GM13977 (cell line): ENCODE measurements at regions not wholly inside any gene's neighbourhood (a gene's known extent, or its start where the extent isn't known, plus 50 kb on each side); places are given as distances from the start of the nearest gene placed in this dataset.

ENCODE experiments used
- DNase-seq: peaks from one replicate; pipeline ENCODE4 v3.0.0; 2012; ENCODE audit warnings: low spot score
- in situ Hi-C: fragments of 300-500 bp; cut with MboI; formaldehyde crosslinking; loops from one replicate; pipeline ENCODE4 v1.12.0; 2022; ENCODE audit warnings: low sequenced_read_pairs, low pct_unique_long_range_greater_than_20kb, mixed read lengths, inconsistent platforms; ENCODE audit not compliant: unreplicated experiment
- TF ChIP-seq, protein P1 (sequence below): IDR thresholded peaks from 2 replicates; pipeline ENCODE4 v1.5.1; 2012; ENCODE audit warnings: mild to moderate bottlenecking, control low read depth; ENCODE audit not compliant: insufficient read depth; ENCODE audit errors: extremely low read depth, missing control alignments

DNA sequence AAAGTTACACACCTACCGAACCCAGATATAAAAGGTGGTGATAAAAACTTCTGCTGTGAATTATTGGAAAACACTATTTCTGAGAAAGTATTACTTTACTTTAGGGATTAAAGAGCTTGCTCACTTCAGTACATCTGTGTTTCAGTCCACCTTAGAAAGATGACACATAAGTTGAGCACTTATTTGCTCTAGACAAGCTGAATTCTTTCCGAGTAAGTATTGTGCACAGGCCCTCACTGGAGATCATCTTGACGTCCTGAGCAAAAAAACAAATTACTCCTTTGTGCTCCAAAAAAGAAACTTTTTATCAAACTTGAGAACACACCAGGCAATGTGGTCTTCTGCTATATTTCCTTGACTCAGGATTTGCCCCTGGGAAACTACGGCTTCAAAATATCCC is 231.0 kb upstream of the GRAMD2B start:
- TF ChIP-seq, protein P1, sequence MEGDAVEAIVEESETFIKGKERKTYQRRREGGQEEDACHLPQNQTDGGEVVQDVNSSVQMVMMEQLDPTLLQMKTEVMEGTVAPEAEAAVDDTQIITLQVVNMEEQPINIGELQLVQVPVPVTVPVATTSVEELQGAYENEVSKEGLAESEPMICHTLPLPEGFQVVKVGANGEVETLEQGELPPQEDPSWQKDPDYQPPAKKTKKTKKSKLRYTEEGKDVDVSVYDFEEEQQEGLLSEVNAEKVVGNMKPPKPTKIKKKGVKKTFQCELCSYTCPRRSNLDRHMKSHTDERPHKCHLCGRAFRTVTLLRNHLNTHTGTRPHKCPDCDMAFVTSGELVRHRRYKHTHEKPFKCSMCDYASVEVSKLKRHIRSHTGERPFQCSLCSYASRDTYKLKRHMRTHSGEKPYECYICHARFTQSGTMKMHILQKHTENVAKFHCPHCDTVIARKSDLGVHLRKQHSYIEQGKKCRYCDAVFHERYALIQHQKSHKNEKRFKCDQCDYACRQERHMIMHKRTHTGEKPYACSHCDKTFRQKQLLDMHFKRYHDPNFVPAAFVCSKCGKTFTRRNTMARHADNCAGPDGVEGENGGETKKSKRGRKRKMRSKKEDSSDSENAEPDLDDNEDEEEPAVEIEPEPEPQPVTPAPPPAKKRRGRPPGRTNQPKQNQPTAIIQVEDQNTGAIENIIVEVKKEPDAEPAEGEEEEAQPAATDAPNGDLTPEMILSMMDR = no peak
- in situ Hi-C loops = no loop called here

DNA sequence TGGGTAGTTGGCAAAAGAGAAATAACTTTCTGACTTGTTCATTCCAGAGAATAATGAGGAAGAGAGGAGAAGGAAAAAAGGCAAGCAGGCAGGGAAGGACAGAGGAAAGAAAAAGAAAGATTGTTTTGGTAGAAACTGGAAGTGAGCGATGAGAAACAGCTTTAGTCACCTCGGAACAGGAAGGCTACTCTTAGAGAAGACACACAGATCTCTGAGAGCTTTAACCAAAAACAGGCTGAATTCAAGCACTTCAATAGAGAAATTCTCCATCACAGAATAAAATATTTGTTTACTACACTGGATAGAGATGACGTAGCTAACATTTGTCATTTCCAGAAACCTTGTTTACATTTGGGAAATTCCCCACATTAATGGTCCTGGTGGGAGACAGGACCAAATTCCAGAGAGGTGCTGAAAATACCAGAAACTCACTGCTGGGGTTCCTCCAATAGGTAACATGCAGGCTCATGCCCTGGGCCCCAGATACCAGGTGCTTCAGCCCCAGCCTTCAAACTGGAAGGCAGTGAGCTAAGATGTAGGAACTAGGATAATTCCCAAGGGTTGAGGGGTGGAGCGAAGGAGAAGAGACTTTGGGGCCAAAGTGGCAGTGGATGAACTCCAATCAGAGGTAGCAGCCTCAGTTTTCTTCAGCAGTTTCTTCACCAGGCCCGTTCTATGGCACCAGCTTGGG is 227.7 kb upstream of the GRAMD2B start:
- TF ChIP-seq, protein P1 = no peak
- DNase-seq = no peak
- in situ Hi-C loops = no loop called here

More for the DNA sequence above, 231.0 kb upstream of the GRAMD2B start:
- DNase-seq = no peak

DNA sequence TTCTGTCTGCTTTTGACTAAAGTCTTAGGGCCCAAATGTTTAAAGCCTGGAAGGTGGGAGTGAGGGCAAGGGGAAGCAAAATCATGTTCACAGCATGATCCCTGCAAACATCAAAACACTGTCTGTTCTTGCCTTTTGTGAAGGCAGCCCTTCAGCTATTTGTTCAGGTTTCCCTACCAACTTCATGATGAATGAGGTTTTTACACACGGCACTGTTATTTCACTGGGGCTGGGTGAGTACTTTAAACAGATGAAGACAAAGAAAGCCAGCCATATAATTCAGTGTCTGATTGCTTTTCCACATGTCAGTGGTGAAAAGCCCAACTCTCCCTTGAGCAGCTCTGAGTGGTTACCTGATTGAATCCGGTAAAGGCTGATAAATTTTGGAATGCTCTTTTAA is 224.7 kb upstream of the GRAMD2B start:
- TF ChIP-seq, protein P1 = no peak
- DNase-seq = no peak
- in situ Hi-C loops = no loop called here

DNA sequence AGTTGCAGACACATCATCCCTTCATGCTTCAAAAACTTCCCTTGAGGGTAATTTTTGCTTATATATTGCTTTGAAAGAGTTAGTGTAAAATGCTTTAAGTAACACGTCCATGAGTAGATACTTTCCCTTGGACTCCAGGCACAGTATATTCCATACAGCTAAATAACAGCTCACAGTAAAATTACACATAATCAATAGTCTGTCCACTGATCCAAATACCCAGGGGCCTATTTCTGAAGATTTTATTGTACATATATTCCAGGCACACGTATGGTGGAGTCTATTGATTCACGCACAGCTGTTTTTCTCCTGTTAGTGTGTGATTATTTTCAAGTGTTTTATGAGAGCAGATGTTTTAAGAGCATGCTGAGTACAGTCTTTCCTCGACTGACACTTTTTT is 223.7 kb upstream of the GRAMD2B start:
- no peak for DNase-seq
- TF ChIP-seq, protein P1 = no peak
- in situ Hi-C loops = no loop called here

DNA sequence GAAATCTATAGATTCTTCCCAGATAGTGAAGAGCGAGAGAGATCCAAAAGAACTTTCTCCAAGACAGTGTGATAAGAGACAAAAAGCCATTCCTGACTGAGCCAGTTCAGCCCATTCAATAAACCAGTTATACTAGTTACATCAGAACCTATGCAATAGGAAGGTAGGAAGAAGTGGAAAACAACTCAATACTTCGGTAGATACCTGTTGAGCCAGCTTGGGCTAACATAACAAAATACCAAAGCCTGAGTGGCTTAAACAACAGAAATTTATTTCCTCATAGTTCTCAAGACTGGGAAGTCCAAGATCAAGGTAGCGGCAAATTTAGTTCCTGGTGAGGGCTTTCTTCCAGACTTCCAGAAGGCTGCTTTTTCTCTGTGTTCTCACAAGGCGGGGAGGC is 214.5 kb upstream of the GRAMD2B start:
- in situ Hi-C loops = no loop called here
- TF ChIP-seq, protein P1 = no peak
- DNase-seq = no peak

DNA sequence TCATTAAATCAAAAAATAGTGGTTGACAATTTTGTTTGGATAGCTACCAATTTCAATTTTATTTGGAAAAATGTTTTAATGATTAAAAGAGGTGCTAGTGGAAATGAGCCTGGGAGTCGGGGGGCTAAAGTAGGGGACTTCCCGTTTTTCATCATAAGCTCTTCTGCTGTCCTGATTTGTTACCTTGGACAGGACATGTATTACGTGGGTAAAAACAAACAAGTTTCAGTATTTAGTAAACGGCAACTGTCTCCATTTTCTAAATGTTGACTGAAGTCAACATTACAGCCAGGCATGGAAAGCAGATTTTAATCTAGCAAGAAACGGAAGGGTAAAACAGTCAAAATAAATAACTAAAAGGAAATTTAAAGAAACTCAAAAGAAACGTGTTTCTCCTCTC is 212.3 kb upstream of the GRAMD2B start:
- in situ Hi-C loops = no loop called here

More for the DNA sequence above, 212.3 kb upstream of the GRAMD2B start:
- TF ChIP-seq, protein P1 = no peak
- no peak for DNase-seq
